ENCODE measurements at regions not wholly inside any gene's neighbourhood (a gene's known extent, or its start where the extent isn't known, plus 50 kb on each side); places are given as distances from the start of the nearest gene placed in this dataset.

DNA sequence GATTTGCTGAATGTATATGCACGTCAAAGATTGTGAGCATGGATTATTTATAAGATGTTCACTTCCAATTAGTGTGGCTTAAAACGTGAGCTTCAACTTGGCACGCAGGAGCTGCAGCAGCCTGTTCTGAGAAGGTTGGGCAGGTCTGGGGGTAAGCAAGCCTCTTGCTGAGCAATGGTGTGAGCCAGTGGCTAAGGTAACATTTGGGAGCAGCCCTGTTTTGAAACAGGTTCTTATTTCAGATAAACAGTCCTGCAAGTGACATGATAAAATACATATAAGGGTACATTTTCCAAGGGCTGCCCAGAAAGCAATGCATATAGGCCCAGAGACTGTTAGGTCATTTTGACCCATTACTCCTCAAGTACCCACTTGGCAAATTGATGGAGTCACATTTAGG, 415.3 kb downstream of the ZNF521 start:
- TF ChIP-seq, protein P1, sequence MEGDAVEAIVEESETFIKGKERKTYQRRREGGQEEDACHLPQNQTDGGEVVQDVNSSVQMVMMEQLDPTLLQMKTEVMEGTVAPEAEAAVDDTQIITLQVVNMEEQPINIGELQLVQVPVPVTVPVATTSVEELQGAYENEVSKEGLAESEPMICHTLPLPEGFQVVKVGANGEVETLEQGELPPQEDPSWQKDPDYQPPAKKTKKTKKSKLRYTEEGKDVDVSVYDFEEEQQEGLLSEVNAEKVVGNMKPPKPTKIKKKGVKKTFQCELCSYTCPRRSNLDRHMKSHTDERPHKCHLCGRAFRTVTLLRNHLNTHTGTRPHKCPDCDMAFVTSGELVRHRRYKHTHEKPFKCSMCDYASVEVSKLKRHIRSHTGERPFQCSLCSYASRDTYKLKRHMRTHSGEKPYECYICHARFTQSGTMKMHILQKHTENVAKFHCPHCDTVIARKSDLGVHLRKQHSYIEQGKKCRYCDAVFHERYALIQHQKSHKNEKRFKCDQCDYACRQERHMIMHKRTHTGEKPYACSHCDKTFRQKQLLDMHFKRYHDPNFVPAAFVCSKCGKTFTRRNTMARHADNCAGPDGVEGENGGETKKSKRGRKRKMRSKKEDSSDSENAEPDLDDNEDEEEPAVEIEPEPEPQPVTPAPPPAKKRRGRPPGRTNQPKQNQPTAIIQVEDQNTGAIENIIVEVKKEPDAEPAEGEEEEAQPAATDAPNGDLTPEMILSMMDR (IDR thresholded peaks at IDR 0.05; ENCODE audit: control extremely low read depth, extremely low read depth, low read depth, missing control alignments), result no peak
- no peak for DNase-seq (ENCODE audit: extremely low spot score)
- POLR2A ChIA-PET, result no interaction called here
- CTCF ChIA-PET, result no interaction called here

DNA sequence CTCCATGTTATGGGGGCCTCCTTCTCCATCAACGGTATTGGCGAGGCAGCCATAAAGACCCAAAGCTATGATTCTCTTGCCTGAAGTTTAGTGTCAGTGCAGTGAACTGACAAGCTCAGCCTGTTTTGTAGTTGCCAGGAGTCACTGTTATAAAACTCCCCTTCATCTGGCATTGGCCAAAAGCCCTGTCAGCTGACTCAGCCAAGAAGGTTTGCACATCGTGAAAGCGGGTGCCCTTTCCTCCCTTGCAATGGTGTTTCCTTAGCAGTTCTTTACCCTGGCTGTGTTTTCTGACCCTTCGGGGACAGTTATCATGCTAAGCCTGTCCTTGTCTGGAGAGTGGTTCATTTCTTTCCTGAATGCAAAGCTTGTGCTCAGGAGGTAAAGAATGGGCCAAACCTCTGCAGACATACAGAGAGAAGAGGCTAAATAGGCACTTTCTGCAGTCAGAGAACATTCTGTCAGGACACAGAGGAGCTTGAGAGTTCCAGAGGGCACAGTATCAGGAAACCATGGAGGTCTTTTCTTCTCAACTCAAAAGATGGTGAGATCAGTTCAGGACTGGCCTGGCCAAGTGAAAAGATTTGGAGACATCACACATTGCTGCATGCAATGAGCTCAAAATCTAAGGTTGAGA, 414.2 kb downstream of the ZNF521 start:
- POLR2A ChIA-PET, result no interaction called here
- no peak for DNase-seq (ENCODE audit: extremely low spot score)
- CTCF ChIA-PET, result no interaction called here
- TF ChIP-seq, protein P1 (IDR thresholded peaks at IDR 0.05; ENCODE audit: control extremely low read depth, extremely low read depth, low read depth, missing control alignments), result no peak

DNA sequence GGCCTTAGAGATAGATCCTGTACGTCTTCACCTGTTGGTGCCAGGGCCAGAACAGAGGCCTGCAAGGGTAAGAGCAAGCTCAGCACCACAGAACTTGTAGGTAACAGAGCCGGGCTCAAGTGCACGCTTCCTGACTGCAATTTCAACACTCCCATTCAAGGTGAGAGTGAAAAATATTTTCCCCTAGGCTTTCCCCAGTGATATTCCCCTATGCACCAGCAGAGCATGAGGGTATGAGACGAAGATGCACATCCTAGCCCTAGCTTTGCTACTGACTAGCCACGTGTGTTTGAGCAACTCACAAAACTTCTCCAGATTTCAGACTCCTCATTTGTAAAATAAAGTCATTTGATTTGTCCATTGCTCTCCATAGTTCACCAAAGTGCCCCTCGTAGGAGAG, 411.6 kb downstream of the ZNF521 start:
- ChIA-PET POLR2A (no interaction called here), CTCF (no interaction called here)
- TF ChIP-seq, protein P1 (IDR thresholded peaks at IDR 0.05; ENCODE audit: control extremely low read depth, extremely low read depth, low read depth, missing control alignments), result no peak
- DNase-seq (ENCODE audit: extremely low spot score), result no peak

DNA sequence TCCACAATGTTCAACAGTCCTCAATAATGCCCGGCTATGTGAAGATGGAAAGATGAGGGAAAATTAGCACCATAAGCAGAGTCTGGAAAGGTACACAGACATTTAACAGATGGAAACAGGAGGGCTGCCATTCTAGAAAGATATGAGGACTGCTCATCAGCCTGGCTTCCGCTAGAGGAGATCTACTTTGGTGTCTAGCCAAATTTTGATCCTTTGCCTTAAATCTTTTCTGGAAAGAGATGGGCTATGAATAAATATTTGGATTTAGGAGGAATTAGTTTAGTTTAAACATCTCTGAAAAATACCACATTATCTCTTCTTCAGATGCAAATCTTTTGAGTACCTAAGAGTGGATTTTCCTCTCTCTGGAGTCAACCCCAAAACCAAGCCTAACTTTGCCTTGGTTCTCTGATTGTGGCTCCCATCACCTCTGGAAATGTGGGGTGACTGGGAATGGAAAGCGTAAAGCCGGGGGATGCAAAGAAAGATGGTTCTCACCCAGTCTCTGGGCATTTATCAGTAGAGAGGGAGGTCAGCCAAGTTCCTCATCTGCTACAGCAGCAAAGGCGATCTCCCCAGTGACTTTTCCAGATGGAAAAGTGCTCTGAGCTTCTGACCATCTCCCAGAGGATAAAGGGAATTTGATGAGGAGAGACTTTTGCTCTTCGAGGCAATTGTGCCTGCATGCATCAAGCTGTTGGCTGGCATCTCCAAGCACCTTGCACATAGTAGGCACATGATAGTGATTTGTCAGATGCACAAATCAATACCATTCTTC, 410.6 kb downstream of the ZNF521 start:
- DNase-seq (ENCODE audit: extremely low spot score), result no peak
- ChIA-PET POLR2A (no interaction called here), CTCF (no interaction called here)
- TF ChIP-seq, protein P1 (IDR thresholded peaks at IDR 0.05; ENCODE audit: control extremely low read depth, extremely low read depth, low read depth, missing control alignments), result no peak

- CTCF ChIA-PET, result no interaction called here
- TF ChIP-seq, protein P1 (IDR thresholded peaks at IDR 0.05; ENCODE audit: control extremely low read depth, extremely low read depth, low read depth, missing control alignments), result no peak
- POLR2A ChIA-PET, result no interaction called here
- DNase-seq (ENCODE audit: extremely low spot score), result no peak
Observed at GRCh38 chr18:24942144-24942543, 409.8 kb downstream of the ZNF521 start.

DNA sequence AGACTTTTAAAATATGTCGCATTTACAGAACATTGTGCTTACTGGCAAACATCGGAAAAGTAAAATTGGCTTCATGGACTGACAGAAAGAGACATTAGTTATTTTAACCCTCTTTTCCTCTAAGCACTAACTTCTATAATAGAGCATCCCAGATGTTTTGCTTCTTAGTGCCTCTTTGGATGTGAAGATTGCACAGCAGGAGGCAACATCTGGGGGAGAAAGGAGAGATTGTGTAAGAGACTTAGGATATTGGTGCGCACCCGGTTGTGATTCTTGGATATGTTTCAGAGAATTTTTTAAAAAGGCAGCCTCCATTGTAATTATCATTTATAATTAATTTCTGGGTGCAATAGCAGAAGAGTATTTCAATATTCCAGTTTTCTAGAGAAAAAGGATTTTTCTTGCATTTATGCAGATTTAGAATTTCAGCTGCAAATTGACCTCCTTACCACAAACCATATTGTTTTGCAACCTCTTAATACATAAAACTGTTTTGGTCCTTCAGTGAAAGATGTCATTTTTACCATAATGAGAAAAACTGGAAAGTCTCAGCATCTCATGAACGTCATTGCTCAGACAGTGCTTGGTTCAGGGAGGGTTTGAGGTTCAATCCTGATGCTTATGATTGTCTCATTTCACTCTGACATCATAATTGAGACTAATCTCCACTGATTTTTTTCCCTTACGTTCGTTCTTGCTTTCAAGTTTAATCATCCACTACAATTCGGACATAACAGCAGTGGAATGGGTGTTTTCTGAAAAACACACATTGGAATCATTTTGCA, 404.3 kb downstream of the ZNF521 start:
- TF ChIP-seq, protein P1 (IDR thresholded peaks at IDR 0.05; ENCODE audit: control extremely low read depth, extremely low read depth, low read depth, missing control alignments), result no peak
- ChIA-PET POLR2A (no interaction called here), CTCF (interaction anchor here (1.3 kb wide), 1 partner anchor 14 kb away, joined by 4 read pairs; no protein-coding TSS in a partner anchor)
- DNase-seq (ENCODE audit: extremely low spot score), result no peak
